ENCODE measurements at regions not wholly inside any gene's neighbourhood (a gene's known extent, or its start where the extent isn't known, plus 50 kb on each side); places are given as distances from the start of the nearest gene placed in this dataset.
"Not testable (repeated sequence)": the region's sequence is repeated elsewhere in the genome, so short reads cannot be mapped to it uniquely, and the experiment has no call there.

- DNase-seq, result not testable (repeated sequence)
Observed at GRCh38 chr10:77740396-77740795, 102.8 kb upstream of the KCNMA1 start.

- DNase-seq, result no peak
Observed at GRCh38 chr10:77738496-77739158, 101.0 kb upstream of the KCNMA1 start.

- DNase-seq, result no peak
Observed at GRCh38 chr10:77737608-77738007, 100.0 kb upstream of the KCNMA1 start.

- DNase-seq, result not testable (repeated sequence)
Observed at GRCh38 chr10:77735136-77735535, 97.5 kb upstream of the KCNMA1 start.

GRCh38 chr10:77732213-77733003 is 94.8 kb upstream of the KCNMA1 start:
- DNase-seq, result no peak

- no peak for DNase-seq
Observed at GRCh38 chr10:77727481-77727880, 89.9 kb upstream of the KCNMA1 start.

GRCh38 chr10:77726732-77727131 is 89.1 kb upstream of the KCNMA1 start:
- DNase-seq, result no peak

GRCh38 chr10:77726301-77726700 is 88.7 kb upstream of the KCNMA1 start:
- DNase-seq, result no peak

- DNase-seq, result no peak
Observed at GRCh38 chr10:77724820-77725219, 87.2 kb upstream of the KCNMA1 start.

- DNase-seq, result no peak
Observed at GRCh38 chr10:77723376-77723775, 85.8 kb upstream of the KCNMA1 start.

- DNase-seq, result not testable (repeated sequence)
Observed at GRCh38 chr10:77722956-77723355, 85.3 kb upstream of the KCNMA1 start.

GRCh38 chr10:77721815-77722214 is 84.2 kb upstream of the KCNMA1 start:
- DNase-seq, result no peak

- DNase-seq, result peak; percentile 9
Observed at GRCh38 chr10:77718957-77719356, 81.3 kb upstream of the KCNMA1 start.

GRCh38 chr10:77718312-77718711 is 80.7 kb upstream of the KCNMA1 start:
- DNase-seq, result not testable (repeated sequence)

GRCh38 chr10:77717336-77717735 is 79.7 kb upstream of the KCNMA1 start:
- no peak for DNase-seq

GRCh38 chr10:77716458-77717317 is 79.1 kb upstream of the KCNMA1 start:
- DNase-seq, result no peak

GRCh38 chr10:77715536-77715935 is 77.9 kb upstream of the KCNMA1 start:
- DNase-seq, result no peak

- no peak for DNase-seq
Observed at GRCh38 chr10:77715088-77715487, 77.5 kb upstream of the KCNMA1 start.

GRCh38 chr10:77713521-77714280 is 76.1 kb upstream of the KCNMA1 start:
- no peak for DNase-seq

GRCh38 chr10:77712207-77712606 is 74.6 kb upstream of the KCNMA1 start:
- DNase-seq, result no peak

GRCh38 chr10:77711683-77712049 is 74.1 kb upstream of the KCNMA1 start:
- no peak for DNase-seq

- peak; percentile 50 for DNase-seq
Observed at GRCh38 chr10:77710759-77711682, 73.4 kb upstream of the KCNMA1 start.
